SH-SY5Y (cell line): ENCODE measurements at regions not wholly inside any gene's neighbourhood (a gene's known extent, or its start where the extent isn't known, plus 50 kb on each side); places are given as distances from the start of the nearest gene placed in this dataset.

Experiments
- GATA2 ChIP-seq: IDR thresholded peaks from 2 replicates; pipeline ENCODE4 v1.6.1; 2011; ENCODE audit warnings: mild to moderate bottlenecking, low read depth, low read length
- GATA3 ChIP-seq: IDR thresholded peaks from 2 replicates; pipeline ENCODE4 v1.6.1; 2011; ENCODE audit warnings: low read depth, mild to moderate bottlenecking, low read length, moderate library complexity

DNA sequence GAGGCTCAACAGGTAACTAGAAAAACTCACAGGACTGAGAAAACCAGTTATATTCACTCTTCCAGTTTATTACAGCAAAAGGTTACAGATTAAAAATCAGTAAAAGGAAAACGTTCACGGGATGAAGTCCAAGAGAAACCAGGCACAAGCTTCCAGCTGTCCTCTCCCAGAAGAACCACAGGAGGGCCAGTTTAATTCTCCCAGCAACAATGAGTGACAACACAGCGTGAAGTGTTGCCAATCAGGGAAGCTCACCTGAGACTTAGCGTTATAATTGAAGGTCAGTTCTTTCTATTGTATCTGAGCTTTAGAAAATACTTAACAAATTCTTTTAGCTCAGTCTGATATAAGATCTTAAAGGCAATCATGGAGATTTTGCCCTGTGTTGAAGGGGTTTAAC is 65.2 kb upstream of the TNR start:
- no peak for TF ChIP-seq GATA3
- TF ChIP-seq GATA2: no peak
